ENCODE measurements at regions not wholly inside any gene's neighbourhood (a gene's known extent, or its start where the extent isn't known, plus 50 kb on each side); places are given as distances from the start of the nearest gene placed in this dataset.

DNA sequence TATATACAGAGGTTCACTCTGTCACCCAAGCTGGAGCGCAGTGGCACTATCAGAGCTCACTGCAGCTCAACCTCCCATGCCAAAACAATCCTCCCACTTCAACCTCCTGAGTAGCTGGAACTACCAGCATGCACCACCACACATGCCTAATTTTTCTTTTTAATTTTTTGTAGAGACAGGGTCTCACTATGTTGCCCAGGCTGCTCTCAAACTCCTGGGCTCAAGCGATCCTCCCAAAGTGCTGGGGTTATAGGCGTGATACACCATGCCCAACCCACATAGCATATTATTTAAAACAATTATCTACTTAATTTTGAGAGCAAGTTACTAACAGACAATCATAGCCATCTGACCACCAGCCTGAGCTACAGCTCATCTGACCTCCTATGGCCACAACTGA, 459.9 kb upstream of the JARID2 start:
- no peak for ATAC-seq (replicated peaks in 6 of 8)
- Histone ChIP-seq H3K4me3 (no peak overlapping the region), H3K4me1 (replicated peaks in 1 of 2) (peaks cover 23 to 41% of the 10 kb centered on the region in 2 donors), H3K27ac (no peak overlapping the region)
- in situ Hi-C loops (cut with MboI; ENCODE audit: low pct_unique_long_range_greater_than_20kb in 2 of 9, low sequenced_read_pairs in 9 of 9, unreplicated experiment in 9 of 9), result loop anchor here in 1 of 9 experiments (25.0 kb wide), 1 partner anchor 574 kb away; no protein-coding TSS in a partner anchor
- 90 to 100% (median 100%) methylated on average over 1 to 3 of the region's 3 CpGs; no CpG with 5 or more reads in 1 of the 10 experiments for WGBS, 10 experiments

DNA sequence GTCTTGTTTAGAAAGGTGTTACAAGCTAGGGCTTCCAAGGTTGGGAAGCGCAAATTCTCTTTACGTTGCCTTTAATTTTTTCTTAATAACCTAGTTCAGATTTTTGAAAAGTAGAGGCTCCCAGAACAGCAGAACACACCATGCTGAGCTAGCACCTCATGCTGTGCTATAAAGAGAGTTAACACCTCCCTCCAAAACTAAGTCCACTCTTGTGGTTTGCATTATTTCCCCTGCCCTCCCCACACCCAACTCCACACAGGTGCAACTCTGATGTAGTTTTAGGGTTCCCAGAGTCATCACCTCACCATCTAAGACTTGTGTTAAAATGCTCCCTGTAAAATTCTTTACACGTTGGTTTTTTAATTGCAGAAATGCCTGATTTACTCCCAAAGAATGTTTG, 459.4 kb upstream of the JARID2 start:
- no peak for ATAC-seq (replicated peaks in 6 of 8)
- 20 to 95% (median 88%) methylated on average over 1 to 3 of the region's 3 CpGs; no CpG with 5 or more reads in 2 of the 10 experiments for WGBS, 10 experiments
- in situ Hi-C loops (cut with MboI; ENCODE audit: low pct_unique_long_range_greater_than_20kb in 2 of 9, low sequenced_read_pairs in 9 of 9, unreplicated experiment in 9 of 9), result loop anchor here in 1 of 9 experiments (25.0 kb wide), 1 partner anchor 574 kb away; no protein-coding TSS in a partner anchor

DNA sequence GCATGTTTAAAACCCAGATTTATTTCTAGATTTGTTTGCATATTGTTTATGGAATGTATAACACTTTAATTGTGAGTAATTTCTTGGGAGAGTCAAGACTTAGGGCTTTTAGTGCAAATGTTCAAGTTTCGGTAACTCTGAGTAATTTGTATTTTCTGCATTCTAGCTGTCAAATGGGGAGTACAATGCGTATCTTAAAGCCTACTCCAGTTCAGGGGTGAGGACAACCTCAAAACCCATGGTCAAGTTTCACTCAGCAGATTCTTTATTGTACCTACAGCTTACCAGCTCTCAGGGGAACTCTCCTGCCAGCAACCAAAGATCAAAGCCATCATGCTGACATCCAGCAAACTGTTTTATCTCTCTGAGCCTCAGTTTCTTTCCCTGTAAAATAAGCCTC, 458.6 kb upstream of the JARID2 start:
- no peak for ATAC-seq (replicated peaks in 6 of 8)
- WGBS, 10 experiments, result 86 to 100% (median 95%) methylated on average over 1 to 2 of the region's 2 CpGs
- Histone ChIP-seq H3K27ac (no peak overlapping the region), H3K4me1 (replicated peaks in 1 of 2) (peaks cover 30 to 39% of the 10 kb centered on the region in 2 donors), H3K4me3 (no peak overlapping the region)
- in situ Hi-C loops (cut with MboI; ENCODE audit: low pct_unique_long_range_greater_than_20kb in 2 of 9, low sequenced_read_pairs in 9 of 9, unreplicated experiment in 9 of 9), result loop anchor here in 1 of 9 experiments (25.0 kb wide), 1 partner anchor 575 kb away; no protein-coding TSS in a partner anchor

More for the DNA sequence above, 459.4 kb upstream of the JARID2 start:
- Histone ChIP-seq H3K4me3 (no peak overlapping the region), H3K27ac (no peak overlapping the region), H3K4me1 (replicated peaks in 1 of 2) (peaks cover 26 to 41% of the 10 kb centered on the region in 2 donors)

DNA sequence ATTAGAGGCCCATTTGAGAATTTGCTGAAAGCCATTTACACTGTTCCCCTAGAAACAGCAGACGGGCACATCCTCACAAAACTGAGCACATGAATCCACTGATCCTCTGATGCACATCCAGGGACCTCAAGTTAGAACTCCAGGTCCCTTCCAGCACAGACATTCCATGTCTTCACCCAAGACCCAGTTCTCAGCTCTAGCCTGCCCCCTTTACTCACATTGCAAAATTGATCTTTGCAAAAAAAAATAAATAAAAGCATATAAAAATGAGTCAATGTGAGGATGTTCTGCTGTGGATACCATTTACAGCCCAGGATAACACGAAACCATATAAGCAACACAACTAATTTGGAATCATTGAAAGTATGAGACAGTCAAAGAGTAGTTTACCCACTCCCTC, 458.2 kb upstream of the JARID2 start:
- 83 to 100% (median 100%) methylated on average over 1 to 2 of the region's 2 CpGs; no CpG with 5 or more reads in 3 of the 10 experiments for WGBS, 10 experiments
- Histone ChIP-seq H3K27ac (no peak overlapping the region), H3K4me3 (no peak overlapping the region), H3K4me1 (replicated peaks in 1 of 2) (peaks cover 30 to 37% of the 10 kb centered on the region in 2 donors)
- no peak for ATAC-seq (replicated peaks in 6 of 8)
- in situ Hi-C loops (cut with MboI; ENCODE audit: low pct_unique_long_range_greater_than_20kb in 2 of 9, low sequenced_read_pairs in 9 of 9, unreplicated experiment in 9 of 9), result loop anchor here in 1 of 9 experiments (25.0 kb wide), 1 partner anchor 575 kb away; no protein-coding TSS in a partner anchor

DNA sequence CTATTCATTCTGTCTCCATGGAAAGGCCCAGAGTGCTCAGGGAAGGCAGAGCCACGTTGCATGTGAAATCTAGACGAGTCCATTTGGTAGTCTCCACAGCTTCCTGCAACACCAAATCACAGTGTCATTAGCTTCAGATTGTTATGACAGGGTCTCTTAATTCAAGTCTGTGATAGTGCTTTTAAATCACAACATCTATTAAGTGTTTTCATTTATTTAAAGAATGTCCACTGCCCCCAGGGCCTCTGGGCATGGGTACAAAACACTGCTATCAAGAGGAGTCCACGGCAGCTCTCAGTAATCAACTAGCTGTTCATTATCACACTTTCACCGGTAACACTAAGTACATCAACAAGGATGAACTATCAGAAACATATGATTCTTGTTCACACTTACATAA, 455.9 kb upstream of the JARID2 start:
- Histone ChIP-seq H3K4me1 (replicated peaks in 1 of 2) (peaks cover 19 to 26% of the 10 kb centered on the region in 2 donors), H3K27ac (no peak overlapping the region), H3K4me3 (no peak overlapping the region)
- peak in 1 of 8 experiments; percentile 39 for ATAC-seq (replicated peaks in 6 of 8)
- in situ Hi-C loops (cut with MboI; ENCODE audit: low pct_unique_long_range_greater_than_20kb in 2 of 9, low sequenced_read_pairs in 9 of 9, unreplicated experiment in 9 of 9), result loop anchor here in 1 of 9 experiments (25.0 kb wide), 1 partner anchor 578 kb away; no protein-coding TSS in a partner anchor
- WGBS, 10 experiments, result 0 to 100% (median 78%) methylated on average over 1 to 3 of the region's 4 CpGs; no CpG with 5 or more reads in 2 of the 10 experiments

DNA sequence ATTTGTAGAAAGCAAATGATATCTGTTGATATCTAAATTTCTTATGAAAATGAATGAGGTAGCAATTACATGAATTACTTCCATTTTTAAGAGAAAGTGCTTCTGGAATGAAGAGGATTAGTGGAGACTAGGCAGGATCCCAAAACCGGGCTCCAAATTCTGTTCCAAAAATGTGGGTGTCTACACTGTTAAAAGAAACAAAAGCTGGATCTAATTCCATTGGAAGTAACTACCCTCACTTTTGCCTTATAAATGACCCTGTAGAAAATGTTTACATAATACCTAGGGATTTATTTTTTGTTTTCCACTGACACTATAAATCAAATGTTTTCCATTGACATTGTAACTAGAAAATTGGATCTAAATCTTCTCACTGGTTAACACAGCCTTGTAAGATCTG, 454.9 kb upstream of the JARID2 start:
- no peak overlapping the region for H3K27ac ChIP-seq
- no peak for ATAC-seq (replicated peaks in 6 of 8)
- in situ Hi-C loops (cut with MboI; ENCODE audit: low pct_unique_long_range_greater_than_20kb in 2 of 9, low sequenced_read_pairs in 9 of 9, unreplicated experiment in 9 of 9), result loop anchor here in 1 of 9 experiments (25.0 kb wide), 1 partner anchor 579 kb away; no protein-coding TSS in a partner anchor
- no peak overlapping the region for H3K4me3 ChIP-seq
- WGBS, 10 experiments, result 0 to 100% (median 80%) methylated on average over 1 of the region's 1 CpG; no CpG with 5 or more reads in 3 of the 10 experiments
- peaks cover 12 to 17% of the 10 kb centered on the region in 2 donors for H3K4me1 ChIP-seq (replicated peaks in 1 of 2)

DNA sequence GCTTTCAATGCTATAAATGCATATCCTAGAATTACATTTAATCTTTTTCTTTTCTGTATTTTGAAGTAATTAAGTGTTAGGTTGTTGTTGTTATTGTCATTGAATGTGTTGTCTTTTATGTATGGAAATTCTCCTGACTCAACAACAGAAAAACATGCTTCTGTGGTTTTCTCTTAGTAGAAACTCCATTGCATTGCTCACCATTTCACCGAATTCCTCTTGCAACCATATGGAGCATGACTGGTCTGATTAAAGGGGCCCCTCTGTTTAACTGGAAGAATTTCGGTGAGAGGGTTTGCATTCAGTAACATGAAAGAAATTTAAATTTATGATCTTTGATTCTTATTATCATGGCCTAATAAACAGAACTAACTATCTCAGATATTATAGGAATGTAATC, 454.3 kb upstream of the JARID2 start:
- Histone ChIP-seq H3K4me3 (no peak overlapping the region), H3K27ac (no peak overlapping the region), H3K4me1 (replicated peaks in 1 of 2) (peaks cover 12 to 17% of the 10 kb centered on the region in 2 donors)
- in situ Hi-C loops (cut with MboI; ENCODE audit: low pct_unique_long_range_greater_than_20kb in 2 of 9, low sequenced_read_pairs in 9 of 9, unreplicated experiment in 9 of 9), result loop anchor here in 1 of 9 experiments (25.0 kb wide), 1 partner anchor 579 kb away; no protein-coding TSS in a partner anchor
- ATAC-seq (replicated peaks in 6 of 8), result no peak
- 17 to 96% (median 63%) methylated on average over 1 to 2 of the region's 2 CpGs; no CpG with 5 or more reads in 1 of the 10 experiments for WGBS, 10 experiments

DNA sequence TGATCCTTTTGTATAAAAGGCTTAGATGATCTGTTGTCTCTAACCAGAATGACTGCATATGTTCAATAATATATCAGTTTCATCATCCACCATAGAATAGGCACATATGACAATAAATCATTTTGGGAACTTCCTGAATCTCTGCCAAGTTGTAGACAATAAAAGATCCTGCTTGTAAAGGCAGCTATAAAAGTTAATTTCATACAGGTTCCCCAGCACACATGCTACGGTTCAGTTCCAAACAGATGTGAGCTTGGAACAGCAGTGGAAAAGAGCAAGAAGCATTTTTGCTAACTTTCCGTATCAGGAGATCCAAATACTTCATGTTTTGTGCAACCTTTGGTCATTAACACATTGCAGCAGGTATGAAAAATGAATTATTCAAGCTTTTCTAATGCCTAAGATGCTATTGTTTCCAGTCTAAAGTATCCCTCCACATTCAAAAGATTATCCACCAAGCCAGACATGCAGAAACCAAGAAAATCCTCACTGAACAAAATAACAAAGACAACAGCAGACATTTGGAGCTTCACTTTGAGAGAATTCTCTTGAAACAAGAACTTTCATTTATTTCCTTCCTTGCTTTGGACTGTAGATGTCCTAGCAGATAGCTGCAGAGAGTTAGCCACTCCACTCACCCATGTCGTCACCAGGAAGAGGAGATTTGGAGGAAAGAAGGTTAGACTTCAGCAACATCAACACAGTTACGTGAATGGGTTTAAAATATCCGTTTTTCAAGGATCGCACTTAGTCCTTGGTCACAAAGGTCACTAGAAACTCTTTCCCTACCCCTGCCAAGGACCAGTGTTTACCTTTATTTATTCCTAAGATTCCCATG, 453.5 kb upstream of the JARID2 start:
- Histone ChIP-seq H3K27ac (no peak overlapping the region), H3K4me3 (no peak overlapping the region), H3K4me1 (replicated peaks in 1 of 2) (peaks cover 14% of the 10 kb centered on the region in 2 donors)
- peak in 1 of 8 experiments; percentile 53 for ATAC-seq (replicated peaks in 6 of 8)
- in situ Hi-C loops (cut with MboI; ENCODE audit: low pct_unique_long_range_greater_than_20kb in 2 of 9, low sequenced_read_pairs in 9 of 9, unreplicated experiment in 9 of 9), result loop anchor here in 1 of 9 experiments (25.0 kb wide), 1 partner anchor 580 kb away; no protein-coding TSS in a partner anchor
- 38 to 100% (median 80%) methylated on average over 1 to 6 of the region's 6 CpGs; no CpG with 5 or more reads in 1 of the 10 experiments for WGBS, 10 experiments

DNA sequence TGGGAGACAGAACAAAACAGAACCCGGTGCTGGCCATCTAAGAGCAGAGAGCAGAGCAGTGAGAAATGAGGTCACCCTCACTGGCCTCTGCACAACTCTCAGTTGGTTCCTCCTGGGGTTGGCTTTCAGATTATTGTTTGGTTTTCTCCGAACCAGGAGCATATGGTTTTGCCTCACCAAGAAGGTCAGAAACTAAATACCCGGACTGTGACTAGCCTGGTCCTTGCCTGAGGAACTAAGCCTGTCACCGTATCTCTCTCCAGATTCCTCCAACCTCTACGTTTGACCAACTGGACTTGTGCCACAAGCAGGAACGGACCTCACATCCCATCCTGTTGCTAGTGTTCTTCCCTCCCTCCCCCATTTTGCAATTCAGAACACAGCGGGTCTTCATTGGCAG, 450.4 kb upstream of the JARID2 start:
- Histone ChIP-seq H3K27ac (no peak overlapping the region), H3K4me3 (no peak overlapping the region), H3K4me1 (replicated peaks in 1 of 2) (peaks cover 6 to 16% of the 10 kb centered on the region in 2 donors)
- ATAC-seq (replicated peaks in 6 of 8), result no peak
- in situ Hi-C loops (cut with MboI; ENCODE audit: low pct_unique_long_range_greater_than_20kb in 2 of 9, low sequenced_read_pairs in 9 of 9, unreplicated experiment in 9 of 9), result loop anchor here in 1 of 9 experiments (25.0 kb wide), 1 partner anchor 583 kb away; no protein-coding TSS in a partner anchor
- WGBS, 10 experiments, result 81 to 100% (median 97%) methylated on average over 1 to 7 of the region's 7 CpGs; no CpG with 5 or more reads in 2 of the 10 experiments

DNA sequence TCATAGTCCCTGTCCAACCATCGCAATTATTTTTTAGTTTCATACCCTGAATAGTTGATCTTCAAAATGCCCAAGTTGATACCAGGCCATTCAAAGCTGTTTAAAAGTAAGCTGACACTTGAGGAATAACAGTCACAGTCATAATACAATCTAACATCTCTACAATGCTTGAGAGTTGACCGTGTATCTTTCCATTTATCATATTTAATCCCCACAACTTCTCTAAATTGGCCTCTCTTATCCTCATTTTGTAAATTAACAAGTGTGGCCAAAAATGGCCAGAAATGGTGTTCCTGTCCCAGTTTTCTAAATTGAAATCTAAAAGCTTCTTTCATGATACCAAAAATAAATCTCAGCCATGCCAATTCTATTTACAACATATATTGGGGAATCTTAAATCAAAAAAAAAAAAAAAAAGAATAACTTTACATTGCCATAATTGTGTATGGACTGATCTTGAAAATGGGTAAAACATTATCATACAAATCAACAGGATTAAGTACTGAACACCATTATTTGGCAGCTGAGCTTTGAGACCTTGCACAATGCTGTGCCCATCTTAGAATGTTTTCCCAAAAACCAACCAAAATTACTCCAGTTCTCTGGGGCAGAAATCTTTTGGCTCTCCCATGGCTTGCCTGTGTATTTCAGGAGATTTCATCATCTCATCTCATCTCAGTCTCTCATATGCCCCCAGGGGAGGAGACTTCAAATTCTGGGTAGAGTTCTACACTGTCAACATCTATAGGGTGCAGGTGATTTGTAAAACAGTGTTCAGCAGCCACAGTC, 448.7 kb upstream of the JARID2 start:
- H3K27ac ChIP-seq, result no peak overlapping the region
- ATAC-seq (replicated peaks in 6 of 8), result peak in 4 of 8 experiments; percentile 36 to 78 (median 42)
- H3K4me1 ChIP-seq (replicated peaks in 1 of 2), result peaks cover 6 to 10% of the 10 kb centered on the region in 2 donors
- in situ Hi-C loops (cut with MboI; ENCODE audit: low pct_unique_long_range_greater_than_20kb in 2 of 9, low sequenced_read_pairs in 9 of 9, unreplicated experiment in 9 of 9), result loop anchor here in 1 of 9 experiments (25.0 kb wide), 1 partner anchor 585 kb away; no protein-coding TSS in a partner anchor
- H3K4me3 ChIP-seq, result no peak overlapping the region
- WGBS, 10 experiments, result 17 to 100% (median 100%) methylated on average over 1 to 2 of the region's 2 CpGs; no CpG with 5 or more reads in 1 of the 10 experiments

DNA sequence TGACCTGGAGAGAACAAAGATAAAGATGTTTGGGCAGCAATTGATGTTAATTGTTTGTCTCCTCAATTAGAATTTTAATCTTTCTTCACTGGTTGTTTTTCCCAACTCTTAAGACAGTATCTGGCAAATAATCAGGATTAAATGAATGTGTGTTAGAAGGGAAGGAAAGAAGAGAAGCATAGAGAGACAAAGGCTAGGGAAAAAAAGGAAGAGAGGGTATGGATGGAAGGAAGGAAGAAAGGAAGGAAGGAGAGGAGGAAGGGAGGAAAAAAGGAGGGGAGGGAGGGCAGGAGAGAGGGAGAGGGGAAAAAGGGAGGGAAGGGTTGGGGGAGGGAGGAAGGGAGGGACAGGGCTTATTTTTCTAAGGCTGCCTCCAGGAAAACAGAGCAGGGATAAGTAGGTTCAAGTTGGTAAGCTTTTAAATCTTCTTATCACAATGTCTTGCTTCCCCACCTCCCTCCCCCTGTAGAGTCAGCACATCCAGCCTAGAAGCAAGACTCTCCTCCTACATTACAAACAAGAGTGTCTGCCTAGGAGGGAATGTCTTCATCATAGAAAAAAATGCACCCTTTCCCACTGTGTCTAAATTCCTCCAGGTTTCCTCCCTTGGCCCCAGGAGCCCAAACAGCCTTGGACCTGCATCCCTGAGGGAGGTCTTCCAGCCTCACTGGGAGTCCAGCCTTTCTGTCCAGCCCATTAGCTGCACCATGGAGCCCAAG, 447.8 kb upstream of the JARID2 start:
- in situ Hi-C loops (cut with MboI; ENCODE audit: low pct_unique_long_range_greater_than_20kb in 2 of 9, low sequenced_read_pairs in 9 of 9, unreplicated experiment in 9 of 9), result loop anchor here in 1 of 9 experiments (25.0 kb wide), 1 partner anchor 586 kb away; no protein-coding TSS in a partner anchor
- Histone ChIP-seq H3K4me3 (no peak overlapping the region), H3K27ac (no peak overlapping the region), H3K4me1 (replicated peaks in 1 of 2) (peaks cover 6 to 18% of the 10 kb centered on the region in 2 donors)
- no peak for ATAC-seq (replicated peaks in 6 of 8)

DNA sequence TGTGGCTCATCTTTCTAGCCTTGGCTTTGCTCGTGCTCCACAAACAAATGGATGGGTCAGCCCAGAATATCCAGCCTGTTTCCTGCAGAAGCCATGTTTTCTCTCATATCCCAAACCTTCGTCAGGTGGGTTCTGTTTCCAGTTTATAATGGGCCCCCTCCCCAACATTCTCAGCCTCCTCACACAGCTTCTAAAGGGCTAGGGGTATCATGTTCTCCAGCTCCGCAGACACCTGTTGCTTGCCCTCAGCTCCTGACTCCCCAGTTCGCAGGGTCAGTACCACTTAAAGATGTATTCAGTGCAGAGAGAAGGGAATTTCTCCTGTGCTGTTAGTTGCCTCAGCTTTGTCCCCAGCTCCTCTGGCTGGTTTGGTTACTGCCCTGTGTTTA, 447.3 kb upstream of the JARID2 start:
- in situ Hi-C loops (cut with MboI; ENCODE audit: low pct_unique_long_range_greater_than_20kb in 2 of 9, low sequenced_read_pairs in 9 of 9, unreplicated experiment in 9 of 9), result loop anchor here in 1 of 9 experiments (25.0 kb wide), 1 partner anchor 586 kb away; no protein-coding TSS in a partner anchor
- peaks cover 6 to 18% of the 10 kb centered on the region in 2 donors for H3K4me1 ChIP-seq (replicated peaks in 1 of 2)
- no peak for ATAC-seq (replicated peaks in 6 of 8)
- H3K27ac ChIP-seq, result no peak overlapping the region
- H3K4me3 ChIP-seq, result no peak overlapping the region
- WGBS, 10 experiments, result 79 to 100% (median 92%) methylated on average over 1 to 3 of the region's 4 CpGs; no CpG with 5 or more reads in 4 of the 10 experiments

Measured in motor neuron (in vitro differentiated cells).